ENCODE measurements at regions not wholly inside any gene's neighbourhood (a gene's known extent, or its start where the extent isn't known, plus 50 kb on each side); places are given as distances from the start of the nearest gene placed in this dataset.

DNA sequence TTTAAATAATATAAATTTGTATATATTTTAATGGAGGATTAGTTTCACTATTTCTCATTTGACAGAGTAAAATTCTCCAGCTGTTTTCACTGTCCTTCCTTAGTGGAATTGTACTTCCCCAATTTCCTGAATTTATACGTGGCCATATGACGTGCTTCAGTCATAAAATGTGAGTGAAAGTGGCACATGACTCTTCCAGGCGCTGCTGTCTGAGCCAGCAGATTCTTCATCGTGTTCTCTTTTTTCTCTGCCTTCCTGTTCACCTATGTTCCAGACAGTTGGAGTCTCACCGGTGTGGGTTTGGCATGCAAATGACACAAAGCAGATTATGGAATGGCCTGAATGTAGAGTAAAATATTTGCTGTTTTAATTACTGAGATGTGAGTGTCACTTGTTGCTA lies 684.1 kb downstream of the SEMA5A start:
- no peak for DNase-seq (ENCODE audit: low spot score)
- no peaks in the 10 kb centered on the region for H3K4me1 ChIP-seq (ENCODE audit: insufficient read depth, low read length, poor library complexity, severe bottlenecking)
- no peaks in the 10 kb centered on the region for H3K9me3 ChIP-seq (ENCODE audit: low read length)
- H4K20me1 ChIP-seq (ENCODE audit: insufficient read depth, low read length), result no peaks in the 10 kb centered on the region
- H3K4me3 ChIP-seq (ENCODE audit: low read depth, low read length, poor library complexity, severe bottlenecking), result no peak overlapping the region
- intact Hi-C loops (cut with micrococcal nuclease; ENCODE audit: unreplicated experiment), result no loop called here
- POLR2A ChIA-PET, result interaction anchor here (0.9 kb wide), 1 partner anchor 13 kb away, joined by 3 read pairs; no protein-coding TSS in a partner anchor
- H2AFZ ChIP-seq (ENCODE audit: low read length), result no peak overlapping the region
- TF ChIP-seq, protein P1, sequence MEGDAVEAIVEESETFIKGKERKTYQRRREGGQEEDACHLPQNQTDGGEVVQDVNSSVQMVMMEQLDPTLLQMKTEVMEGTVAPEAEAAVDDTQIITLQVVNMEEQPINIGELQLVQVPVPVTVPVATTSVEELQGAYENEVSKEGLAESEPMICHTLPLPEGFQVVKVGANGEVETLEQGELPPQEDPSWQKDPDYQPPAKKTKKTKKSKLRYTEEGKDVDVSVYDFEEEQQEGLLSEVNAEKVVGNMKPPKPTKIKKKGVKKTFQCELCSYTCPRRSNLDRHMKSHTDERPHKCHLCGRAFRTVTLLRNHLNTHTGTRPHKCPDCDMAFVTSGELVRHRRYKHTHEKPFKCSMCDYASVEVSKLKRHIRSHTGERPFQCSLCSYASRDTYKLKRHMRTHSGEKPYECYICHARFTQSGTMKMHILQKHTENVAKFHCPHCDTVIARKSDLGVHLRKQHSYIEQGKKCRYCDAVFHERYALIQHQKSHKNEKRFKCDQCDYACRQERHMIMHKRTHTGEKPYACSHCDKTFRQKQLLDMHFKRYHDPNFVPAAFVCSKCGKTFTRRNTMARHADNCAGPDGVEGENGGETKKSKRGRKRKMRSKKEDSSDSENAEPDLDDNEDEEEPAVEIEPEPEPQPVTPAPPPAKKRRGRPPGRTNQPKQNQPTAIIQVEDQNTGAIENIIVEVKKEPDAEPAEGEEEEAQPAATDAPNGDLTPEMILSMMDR (conservative IDR thresholded peaks at IDR 0.05; ENCODE audit: low read length), result no peak
- TF ChIP-seq EZH2phosphoT487 (IDR thresholded peaks at IDR 0.05; ENCODE audit: borderline replicate concordance, low read depth, low read length), result no peak
- H3K27ac ChIP-seq (ENCODE audit: low read depth, low read length, poor library complexity, severe bottlenecking), result no peak overlapping the region
- CTCF ChIA-PET (ENCODE audit: unreplicated experiment), result no interaction called here
- no peaks in the 10 kb centered on the region for H3K9me2 ChIP-seq (ENCODE audit: insufficient read depth, low read length)
- H3K4me2 ChIP-seq (ENCODE audit: low read length), result no peak overlapping the region
- BruUV-seq (replicated peaks), result no TSS peak
- no peaks in the 10 kb centered on the region for H3K79me2 ChIP-seq (ENCODE audit: insufficient read depth, low read depth, low read length)
- no peaks in the 10 kb centered on the region for H3K36me3 ChIP-seq (ENCODE audit: insufficient read depth, low read length)

DNA sequence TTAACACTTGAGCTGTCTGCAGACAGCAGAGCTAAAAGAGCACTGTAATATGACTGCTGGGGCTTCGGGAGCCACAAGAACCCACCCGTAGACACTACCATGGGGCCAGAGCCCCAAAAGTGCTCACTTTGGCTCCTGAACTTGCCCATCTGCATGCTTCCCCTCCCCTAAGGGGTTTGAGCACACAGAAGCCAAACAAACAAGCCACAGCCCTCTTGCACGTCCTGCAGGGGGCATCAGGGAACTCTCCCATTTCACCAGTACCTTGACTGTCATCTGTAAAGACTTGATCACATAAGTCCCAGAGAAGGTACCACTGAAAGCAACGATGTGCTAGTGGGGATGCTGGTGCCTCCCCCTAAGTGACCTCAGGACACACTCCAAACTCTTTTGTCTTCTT lies 681.8 kb downstream of the SEMA5A start:
- Histone ChIP-seq H3K4me1 (ENCODE audit: insufficient read depth, low read length, poor library complexity, severe bottlenecking) (no peaks in the 10 kb centered on the region), H3K36me3 (ENCODE audit: insufficient read depth, low read length) (no peaks in the 10 kb centered on the region), H3K27ac (ENCODE audit: low read depth, low read length, poor library complexity, severe bottlenecking) (no peak overlapping the region), H3K9me2 (ENCODE audit: insufficient read depth, low read length) (no peaks in the 10 kb centered on the region), H2AFZ (ENCODE audit: low read length) (no peak overlapping the region), H3K4me3 (ENCODE audit: low read depth, low read length, poor library complexity, severe bottlenecking) (no peak overlapping the region), H3K9me3 (ENCODE audit: low read length) (no peaks in the 10 kb centered on the region), H3K4me2 (ENCODE audit: low read length) (no peak overlapping the region), H3K79me2 (ENCODE audit: insufficient read depth, low read depth, low read length) (no peaks in the 10 kb centered on the region), H4K20me1 (ENCODE audit: insufficient read depth, low read length) (no peaks in the 10 kb centered on the region)
- ChIA-PET POLR2A (no interaction called here), CTCF (ENCODE audit: unreplicated experiment) (no interaction called here)
- peak; percentile 47 for DNase-seq (ENCODE audit: low spot score)
- intact Hi-C loops (cut with micrococcal nuclease; ENCODE audit: unreplicated experiment), result loop anchor here (2.0 kb wide), 1 partner anchor 345 kb away; no protein-coding TSS in a partner anchor
- no peak for TF ChIP-seq EZH2phosphoT487 (IDR thresholded peaks at IDR 0.05; ENCODE audit: borderline replicate concordance, low read depth, low read length)
- TF ChIP-seq, protein P1 (conservative IDR thresholded peaks at IDR 0.05; ENCODE audit: low read length), result peak; percentile 71
- BruUV-seq (replicated peaks), result no TSS peak

DNA sequence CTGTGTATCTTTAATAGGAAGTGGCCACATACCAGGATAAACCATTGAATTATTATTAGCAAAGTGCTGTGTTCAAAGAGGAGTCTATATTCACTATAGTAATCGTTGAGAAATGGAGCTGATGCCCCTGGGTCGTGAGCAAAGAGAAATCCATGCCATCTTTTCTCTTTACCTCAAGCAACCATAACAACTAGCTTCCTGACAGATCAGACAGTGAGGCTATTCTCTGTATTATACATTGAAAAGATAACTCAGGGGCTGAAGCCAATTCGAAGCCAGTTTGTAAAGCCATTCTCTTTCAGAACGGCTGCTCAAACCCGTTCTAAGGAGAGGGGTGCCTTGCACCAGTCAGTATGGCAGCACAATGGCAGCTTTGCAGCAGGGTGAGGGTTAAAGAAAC lies 680.6 kb downstream of the SEMA5A start:
- Histone ChIP-seq H3K79me2 (ENCODE audit: insufficient read depth, low read depth, low read length) (no peaks in the 10 kb centered on the region), H3K9me2 (ENCODE audit: insufficient read depth, low read length) (no peaks in the 10 kb centered on the region), H3K4me2 (ENCODE audit: low read length) (no peak overlapping the region), H3K36me3 (ENCODE audit: insufficient read depth, low read length) (no peaks in the 10 kb centered on the region), H4K20me1 (ENCODE audit: insufficient read depth, low read length) (no peaks in the 10 kb centered on the region), H3K4me1 (ENCODE audit: insufficient read depth, low read length, poor library complexity, severe bottlenecking) (no peaks in the 10 kb centered on the region), H2AFZ (ENCODE audit: low read length) (no peak overlapping the region), H3K27ac (ENCODE audit: low read depth, low read length, poor library complexity, severe bottlenecking) (no peak overlapping the region), H3K4me3 (ENCODE audit: low read depth, low read length, poor library complexity, severe bottlenecking) (no peak overlapping the region), H3K9me3 (ENCODE audit: low read length) (no peaks in the 10 kb centered on the region)
- intact Hi-C loops (cut with micrococcal nuclease; ENCODE audit: unreplicated experiment), result loop anchor here (2.0 kb wide), 1 partner anchor 344 kb away; no protein-coding TSS in a partner anchor
- BruUV-seq (replicated peaks), result no TSS peak
- TF ChIP-seq, protein P1 (conservative IDR thresholded peaks at IDR 0.05; ENCODE audit: low read length), result no peak
- TF ChIP-seq EZH2phosphoT487 (IDR thresholded peaks at IDR 0.05; ENCODE audit: borderline replicate concordance, low read depth, low read length), result no peak
- ChIA-PET POLR2A (no interaction called here), CTCF (ENCODE audit: unreplicated experiment) (no interaction called here)
- no peak for DNase-seq (ENCODE audit: low spot score)
